Activated T-cell treated with anti-CD3 and anti-CD28 coated beads for 1 hour (primary cell): ENCODE measurements at regions not wholly inside any gene's neighbourhood (a gene's known extent, or its start where the extent isn't known, plus 50 kb on each side); places are given as distances from the start of the nearest gene placed in this dataset.

ENCODE experiments used
- DNase-seq: peaks from one replicate; pipeline ENCODE4 v3.0.0-alpha.2; 2020; ENCODE audit warnings: low read depth

GRCh38 chr2:126317790-126318431 lies 338.0 kb upstream of the GYPC start:
- no peak for DNase-seq

DNA sequence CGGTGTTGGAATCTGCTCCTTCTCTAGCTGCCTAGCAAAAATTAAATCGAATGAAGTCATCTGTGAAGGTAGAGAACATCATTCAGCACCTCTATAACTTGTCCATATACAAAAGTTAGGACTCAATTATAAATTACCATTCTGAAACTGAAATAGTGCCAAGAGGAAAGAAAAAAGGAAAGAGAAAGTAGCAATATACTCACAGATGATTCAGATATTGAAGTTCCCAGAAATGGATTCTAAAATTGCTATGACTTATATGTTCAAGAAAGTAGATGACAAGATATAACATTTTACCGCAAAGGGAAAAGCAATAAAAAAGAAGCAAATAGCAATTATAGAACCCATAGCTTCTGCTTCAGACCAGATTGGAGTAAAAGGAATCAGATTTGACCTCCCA lies 333.6 kb upstream of the GYPC start:
- no peak for DNase-seq

DNA sequence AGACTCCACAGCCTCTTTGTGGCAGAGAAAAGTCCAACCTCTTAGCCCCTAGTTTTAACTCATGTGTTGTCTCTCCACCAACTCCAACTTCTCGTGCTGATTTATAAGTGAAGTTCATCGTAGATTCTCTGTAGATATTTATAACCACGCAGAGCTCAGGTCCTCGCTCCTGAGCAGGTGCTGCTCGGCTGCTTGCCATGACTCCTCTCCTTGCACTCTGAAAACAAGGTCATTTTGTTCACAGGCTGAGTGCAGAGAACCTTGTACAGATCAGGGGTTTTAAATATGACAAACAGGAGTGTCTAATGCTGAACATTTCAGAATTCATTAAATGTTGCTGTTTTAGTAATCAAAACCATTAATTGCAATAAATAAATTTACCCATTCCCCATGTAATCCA lies 330.8 kb upstream of the GYPC start:
- no peak for DNase-seq

- DNase-seq, result no peak
These were observed 326.8 kb upstream of the GYPC start for GRCh38 chr2:126329173-126329572.

- no peak for DNase-seq
These were observed 313.5 kb upstream of the GYPC start for GRCh38 chr2:126342457-126342856.

- no peak for DNase-seq
These were observed 312.8 kb upstream of the GYPC start for GRCh38 chr2:126343136-126343535.

- DNase-seq, result no peak
These were observed 311.5 kb upstream of the GYPC start for GRCh38 chr2:126344493-126344892.

DNA sequence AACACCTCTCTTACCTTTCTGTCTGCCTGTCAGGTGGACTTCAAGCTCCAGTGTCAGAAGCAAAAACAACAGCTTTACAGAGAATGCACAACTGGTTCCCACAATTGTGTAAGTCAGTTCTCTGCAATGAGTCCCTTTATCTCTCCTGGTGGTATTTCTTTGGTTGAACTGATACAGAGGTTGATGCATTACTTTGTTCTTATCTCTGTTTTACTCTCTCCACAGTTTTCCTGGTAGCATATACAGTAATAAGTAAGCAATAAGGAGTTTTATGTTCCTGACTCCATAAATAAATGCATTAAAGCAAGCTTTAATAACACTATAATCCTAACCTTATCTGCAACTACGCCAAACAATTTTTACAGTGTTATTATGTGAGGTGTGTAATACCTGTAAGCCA lies 310.3 kb upstream of the GYPC start:
- no peak for DNase-seq

- DNase-seq, result no peak
These were observed 299.3 kb upstream of the GYPC start for GRCh38 chr2:126356631-126357030.

- no peak for DNase-seq
These were observed 297.8 kb upstream of the GYPC start for GRCh38 chr2:126358122-126358521.

DNA sequence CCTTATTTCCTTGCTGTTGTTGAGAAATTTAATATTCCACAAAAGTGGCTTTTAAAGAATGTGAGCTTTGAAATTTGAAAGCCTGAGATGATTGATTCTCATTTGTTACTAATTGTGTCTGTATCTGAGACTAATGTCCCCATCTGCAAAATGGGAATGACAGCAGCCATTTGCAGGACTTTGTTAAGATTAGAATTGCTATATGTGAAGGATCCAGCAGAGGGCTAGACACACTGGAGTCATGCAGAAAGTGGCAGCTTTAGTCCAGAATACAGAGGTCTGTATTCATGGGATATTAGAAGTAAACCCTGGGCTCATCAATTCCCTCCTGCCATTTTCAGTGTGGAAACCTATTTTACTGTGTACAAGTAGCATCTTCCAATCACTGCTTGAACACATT lies 296.5 kb upstream of the GYPC start:
- DNase-seq, result no peak

- no peak for DNase-seq
These were observed 288.6 kb upstream of the GYPC start for GRCh38 chr2:126367361-126367760.

DNA sequence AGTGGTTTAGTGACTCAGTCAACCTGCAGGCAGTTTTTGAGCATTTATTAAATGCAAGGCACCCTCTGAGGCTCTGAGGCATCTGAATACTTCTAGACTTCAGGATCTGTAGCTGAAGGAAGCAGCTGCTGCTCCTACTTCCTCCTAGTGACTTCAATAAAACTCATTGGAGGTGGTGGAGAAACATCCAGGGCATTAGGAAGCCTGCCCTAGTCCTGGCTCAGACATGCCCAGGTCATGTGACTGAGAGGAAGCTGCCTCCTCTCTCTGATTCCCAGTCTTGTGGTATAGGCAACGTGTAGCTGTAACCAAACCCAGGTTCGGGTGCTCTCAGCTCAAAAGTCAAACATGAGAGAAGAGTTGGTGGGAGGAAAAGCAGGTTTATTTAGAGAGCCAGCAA lies 287.2 kb upstream of the GYPC start:
- DNase-seq, result no peak

GRCh38 chr2:126370201-126370600 lies 285.8 kb upstream of the GYPC start:
- DNase-seq, result no peak

GRCh38 chr2:126372406-126372805 lies 283.6 kb upstream of the GYPC start:
- no peak for DNase-seq

DNA sequence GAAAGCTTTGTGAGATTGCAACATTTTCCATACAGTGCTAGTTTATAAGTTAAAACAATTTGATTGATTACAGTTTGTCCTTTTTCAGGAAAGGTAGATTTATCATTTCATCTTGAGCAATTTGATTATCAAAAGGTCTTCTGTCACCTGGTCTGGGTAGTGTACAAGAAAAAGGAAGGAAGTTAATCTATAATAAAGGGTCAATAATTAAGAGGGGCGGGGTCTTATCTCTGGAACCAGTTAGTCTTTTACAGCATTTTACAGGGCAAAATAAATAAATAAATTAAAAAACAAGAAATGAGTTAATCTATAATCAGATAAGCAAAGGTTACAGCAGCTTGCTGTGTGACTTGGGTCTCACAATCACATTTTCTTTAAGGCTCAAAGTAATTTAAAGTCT lies 277.8 kb upstream of the GYPC start:
- no peak for DNase-seq

- DNase-seq, result no peak
These were observed 274.9 kb upstream of the GYPC start for GRCh38 chr2:126381091-126381490.

DNA sequence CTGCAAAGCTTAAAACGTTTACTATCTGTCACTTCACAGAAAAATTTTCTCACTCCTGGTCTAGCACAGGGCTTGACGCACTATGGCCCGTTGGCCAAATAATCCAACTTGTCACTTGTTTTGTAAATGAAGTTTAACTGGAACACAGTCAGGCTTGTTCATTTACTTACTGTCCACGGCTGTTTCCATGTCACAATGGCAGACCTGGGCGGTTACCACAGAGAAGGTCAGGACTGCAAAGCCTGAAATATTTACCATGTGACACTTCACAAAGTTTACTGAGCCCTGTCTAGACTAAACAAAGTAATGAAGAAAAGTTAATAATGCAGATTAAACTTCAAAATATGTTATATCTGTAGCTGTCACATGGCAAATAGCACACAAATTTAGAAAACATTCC lies 273.0 kb upstream of the GYPC start:
- no peak for DNase-seq

DNA sequence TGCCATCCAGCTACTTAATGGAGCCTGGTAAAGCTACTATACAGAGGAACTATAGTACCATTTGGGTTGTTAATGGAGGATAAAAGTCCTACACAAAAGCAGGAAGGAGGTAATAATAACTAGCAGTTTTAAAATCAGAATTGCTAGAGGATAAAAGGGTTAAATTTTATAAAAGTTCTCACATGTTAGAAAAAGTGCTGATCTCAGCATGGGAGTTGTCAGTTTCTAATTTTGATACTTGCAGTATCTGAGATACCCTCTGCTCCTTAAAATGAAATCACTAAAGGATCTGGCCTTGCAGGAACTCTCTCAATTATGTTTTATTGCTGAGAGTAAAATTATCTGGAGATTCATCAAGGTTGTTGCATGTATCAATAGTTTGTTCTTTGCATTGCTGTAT lies 272.2 kb upstream of the GYPC start:
- DNase-seq, result no peak

DNA sequence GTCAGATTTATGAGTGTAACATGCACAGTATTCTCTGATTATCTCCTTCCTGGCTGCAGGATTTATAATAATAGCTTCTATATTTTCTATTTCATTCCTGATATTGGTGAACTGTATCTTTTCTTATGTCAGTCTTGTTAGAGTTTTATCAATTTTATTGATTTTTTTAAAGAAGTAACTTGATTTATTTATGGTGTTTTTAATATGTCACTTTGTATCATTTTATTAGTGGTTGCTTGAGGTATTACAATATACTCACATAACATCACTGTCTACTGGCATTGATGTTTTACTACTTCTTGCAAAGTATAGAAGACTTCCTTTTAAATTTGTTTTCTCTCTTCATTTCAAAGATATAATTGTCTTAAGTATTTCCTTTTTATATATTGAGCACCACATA lies 270.5 kb upstream of the GYPC start:
- DNase-seq, result no peak

DNA sequence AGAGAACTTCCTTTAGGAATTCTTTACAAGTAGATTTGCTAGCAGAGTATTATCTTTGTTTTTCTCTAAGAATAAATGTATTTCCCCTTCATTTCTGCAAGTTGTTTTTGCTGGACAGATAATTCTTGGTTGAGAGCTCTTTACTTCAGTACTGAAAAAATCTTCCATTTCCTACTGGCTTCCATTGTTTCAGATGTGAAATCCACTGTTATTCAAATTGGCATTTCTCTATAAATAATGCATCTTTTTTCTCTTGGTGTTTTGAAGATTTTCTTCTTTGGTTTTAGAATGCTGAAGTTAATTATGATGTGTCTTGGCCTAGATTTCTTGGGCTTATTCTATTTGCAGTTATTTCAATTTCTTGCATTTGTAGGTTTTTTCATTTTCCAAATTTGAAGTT lies 270.0 kb upstream of the GYPC start:
- DNase-seq, result no peak

- no peak for DNase-seq
These were observed 266.5 kb upstream of the GYPC start for GRCh38 chr2:126389446-126389845.

- DNase-seq, result no peak
These were observed 263.1 kb upstream of the GYPC start for GRCh38 chr2:126392889-126393288.

GRCh38 chr2:126399001-126399400 lies 257.0 kb upstream of the GYPC start:
- no peak for DNase-seq
